ENCODE measurements at regions not wholly inside any gene's neighbourhood (a gene's known extent, or its start where the extent isn't known, plus 50 kb on each side); places are given as distances from the start of the nearest gene placed in this dataset.

- TF ChIP-seq NKRF (conservative IDR thresholded peaks at IDR 0.05) (no peak), POLR2A (IDR thresholded peaks at IDR 0.05; ENCODE audit: low read depth, low read length) (no peak), ZBTB40 (IDR thresholded peaks at IDR 0.05; ENCODE audit: borderline replicate concordance) (no peak), BCLAF1 (IDR thresholded peaks at IDR 0.05) (no peak)
These were observed 252.6 kb downstream of the TTC32 start for GRCh38 chr2:19649142-19649541.

Data from GM12878 (cell line).